ENCODE measurements at regions not wholly inside any gene's neighbourhood (a gene's known extent, or its start where the extent isn't known, plus 50 kb on each side); places are given as distances from the start of the nearest gene placed in this dataset.

GRCh38 chr20:58018590-58018989, 209.9 kb downstream of the ANKRD60 start:
- WGBS (ENCODE audit: insufficient coverage, insufficient replicate concordance, low lambda C conversion rate, missing lambda C conversion rate), result 0% methylated on average over 8 of the region's 8 CpGs
- H3K36me3 ChIP-seq (ENCODE audit: control insufficient read depth in 2 of 2, insufficient read depth in 2 of 2, low read length in 1 of 2), result no peaks in the 10 kb centered on the region
- POLR2A ChIA-PET, result no interaction called here
- H2AFZ ChIP-seq (ENCODE audit: control insufficient read depth, low read depth, low read length), result no peak overlapping the region
- intact Hi-C loops (cut with micrococcal nuclease; ENCODE audit: unreplicated experiment) (no loop called here), in situ Hi-C loops (cut with MboI) (no loop called here)
- H3K4me2 ChIP-seq (ENCODE audit: control insufficient read depth, insufficient read depth), result no peak overlapping the region
- H4K20me1 ChIP-seq (ENCODE audit: control insufficient read depth, insufficient read depth), result no peaks in the 10 kb centered on the region
- H3K9me3 ChIP-seq (replicated peaks; ENCODE audit: control insufficient read depth, insufficient read depth, low read length), result no peaks in the 10 kb centered on the region
- H3K27me3 ChIP-seq (replicated peaks in 1 of 2; ENCODE audit: control insufficient read depth in 2 of 2, insufficient read depth in 2 of 2, low read length in 1 of 2), result no peaks in the 10 kb centered on the region
- no TSS peak for BruUV-seq (replicated peaks)
- ATAC-seq, result no peak
- no peak for FAIRE-seq
- no peaks in the 10 kb centered on the region for H3K79me2 ChIP-seq (ENCODE audit: control insufficient read depth, insufficient read depth, low read length)
- CTCF ChIA-PET, result no interaction called here
- no peak for TF ChIP-seq SREBF2 (IDR thresholded peaks at IDR 0.05; ENCODE audit: low read length)
- no peak for TF ChIP-seq TARDBP (IDR thresholded peaks at IDR 0.05; ENCODE audit: borderline replicate concordance)
- no peak for TF ChIP-seq MEF2B (IDR thresholded peaks at IDR 0.05; ENCODE audit: partially characterized antibody, poor library complexity, severe bottlenecking)
- no peak for TF ChIP-seq ATF3 (IDR thresholded peaks at IDR 0.05; ENCODE audit: borderline replicate concordance, extremely low read depth, low read depth, low read length)
- TF ChIP-seq HDAC6 (IDR thresholded peaks at IDR 0.05; ENCODE audit: unreplicated experiment), result no peak
- TF ChIP-seq SIX5 (IDR thresholded peaks at IDR 0.05; ENCODE audit: low read depth, low read length, severe bottlenecking), result no peak
- no peak for TF ChIP-seq RAD21 (IDR thresholded peaks at IDR 0.05; ENCODE audit: insufficient read depth, low read depth, low read length)
- no peak for TF ChIP-seq MXI1 (IDR thresholded peaks at IDR 0.05; ENCODE audit: low read depth, low read length)
- no peak for TF ChIP-seq E2F4 (IDR thresholded peaks at IDR 0.05; ENCODE audit: low read depth, low read length)
- TF ChIP-seq CEBPZ (IDR thresholded peaks at IDR 0.05; ENCODE audit: low read depth, low read length), result no peak
- TF ChIP-seq MYB (IDR thresholded peaks at IDR 0.05; ENCODE audit: borderline replicate concordance, low read depth, low read length), result no peak
- TF ChIP-seq ZZZ3 (IDR thresholded peaks at IDR 0.05; ENCODE audit: control insufficient read depth, insufficient read length, low read depth), result no peak
- SMC1A ChIA-PET (ENCODE audit: uncharacterized antibody, unreplicated experiment), result no interaction called here
- H3K4me3 ChIP-seq, result no peak overlapping the region
- H3K4me1 ChIP-seq (ENCODE audit: control insufficient read depth, insufficient read depth, low read length), result no peaks in the 10 kb centered on the region
- no peak overlapping the region for H3K9ac ChIP-seq (ENCODE audit: control insufficient read depth, insufficient read depth, low read length)
- H3K27ac ChIP-seq (ENCODE audit: control insufficient read depth, insufficient read depth), result no peak overlapping the region
- RAD21 ChIA-PET (ENCODE audit: unreplicated experiment), result no interaction called here
- DNase-seq (ENCODE audit: low read depth, low spot score), result no peak

All from GM12878 (cell line).